ENCODE measurements at regions not wholly inside any gene's neighbourhood (a gene's known extent, or its start where the extent isn't known, plus 50 kb on each side); places are given as distances from the start of the nearest gene placed in this dataset.

DNA sequence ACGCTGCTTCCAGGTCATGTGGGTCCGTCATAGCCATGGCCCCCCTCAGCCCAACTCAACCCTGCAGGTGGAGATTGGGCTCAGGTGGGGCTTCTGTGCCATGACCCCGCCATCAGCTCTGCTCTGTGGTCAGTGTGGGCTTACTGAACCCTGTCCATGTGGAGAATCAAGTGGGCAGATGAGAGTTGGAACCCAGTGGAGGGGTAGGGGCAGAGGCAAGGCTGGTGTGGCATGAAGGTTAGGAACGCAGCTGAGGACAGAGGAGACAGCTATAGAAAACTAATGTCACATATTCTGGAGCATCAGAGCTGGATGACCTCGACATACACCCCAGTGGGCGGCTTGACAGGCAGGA lies 355.9 kb downstream of the PTPRU start:
- DNase-seq (ENCODE audit: low read depth, low spot score), result no peak
- ChIA-PET RAD21 (ENCODE audit: unreplicated experiment) (no interaction called here), SMC1A (ENCODE audit: uncharacterized antibody, unreplicated experiment) (interaction anchor here (0.6 kb wide), 1 partner anchor 1384 kb away, joined by 3 read pairs; no protein-coding TSS in a partner anchor), POLR2A (no interaction called here), CTCF (no interaction called here)
- no peak for ATAC-seq
- BruUV-seq (replicated peaks), result no TSS peak
- H3K4me2 ChIP-seq (ENCODE audit: control insufficient read depth, insufficient read depth), result no peak overlapping the region
- H3K36me3 ChIP-seq (ENCODE audit: control insufficient read depth in 2 of 2, insufficient read depth in 2 of 2, low read length in 1 of 2), result no peaks in the 10 kb centered on the region
- H3K4me3 ChIP-seq, result no peak overlapping the region
- no peaks in the 10 kb centered on the region for H3K79me2 ChIP-seq (ENCODE audit: control insufficient read depth, insufficient read depth, low read length)
- intact Hi-C loops (cut with micrococcal nuclease; ENCODE audit: unreplicated experiment) (no loop called here), in situ Hi-C loops (cut with MboI) (no loop called here)
- H3K27ac ChIP-seq (ENCODE audit: control insufficient read depth, insufficient read depth), result no peak overlapping the region
- no peaks in the 10 kb centered on the region for H4K20me1 ChIP-seq (ENCODE audit: control insufficient read depth, insufficient read depth)
- no peak for FAIRE-seq
- H3K4me1 ChIP-seq (ENCODE audit: control insufficient read depth, insufficient read depth, low read length), result no peaks in the 10 kb centered on the region
- H2AFZ ChIP-seq (ENCODE audit: control insufficient read depth, low read depth, low read length), result no peak overlapping the region
- 1% methylated on average over 6 of the region's 6 CpGs for WGBS (ENCODE audit: insufficient coverage, insufficient replicate concordance, low lambda C conversion rate, missing lambda C conversion rate)
- H3K27me3 ChIP-seq (replicated peaks in 1 of 2; ENCODE audit: control insufficient read depth in 2 of 2, insufficient read depth in 2 of 2, low read length in 1 of 2), result no peaks in the 10 kb centered on the region; a peak in 1 of 4 replicates
- no peaks in the 10 kb centered on the region for H3K9me3 ChIP-seq (replicated peaks; ENCODE audit: control insufficient read depth, insufficient read depth, low read length)
- H3K9ac ChIP-seq (ENCODE audit: control insufficient read depth, insufficient read depth, low read length), result no peak overlapping the region
- TF ChIP-seq MEF2B (IDR thresholded peaks at IDR 0.05; ENCODE audit: partially characterized antibody, poor library complexity, severe bottlenecking) (no peak), NR2F1 (conservative IDR thresholded peaks at IDR 0.05) (no peak), EP300 (IDR thresholded peaks at IDR 0.05; ENCODE audit: borderline replicate concordance in 1 of 2, control insufficient read depth in 1 of 2, low read depth in 2 of 2, low read length in 2 of 2) (no peak), NFYA (IDR thresholded peaks at IDR 0.05; ENCODE audit: borderline replicate concordance, low read depth, low read length) (no peak), NRF1 (conservative IDR thresholded peaks at IDR 0.05; ENCODE audit: low read depth, low read length) (no peak), BACH1 (IDR thresholded peaks at IDR 0.05; ENCODE audit: borderline replicate concordance) (no peak), TCF7 (IDR thresholded peaks at IDR 0.05; ENCODE audit: borderline replicate concordance) (no peak), CBX3 (IDR thresholded peaks at IDR 0.05; ENCODE audit: borderline replicate concordance, low read depth) (no peak), ZNF217 (IDR thresholded peaks at IDR 0.05) (no peak)
- TF ChIP-seq, protein P1, sequence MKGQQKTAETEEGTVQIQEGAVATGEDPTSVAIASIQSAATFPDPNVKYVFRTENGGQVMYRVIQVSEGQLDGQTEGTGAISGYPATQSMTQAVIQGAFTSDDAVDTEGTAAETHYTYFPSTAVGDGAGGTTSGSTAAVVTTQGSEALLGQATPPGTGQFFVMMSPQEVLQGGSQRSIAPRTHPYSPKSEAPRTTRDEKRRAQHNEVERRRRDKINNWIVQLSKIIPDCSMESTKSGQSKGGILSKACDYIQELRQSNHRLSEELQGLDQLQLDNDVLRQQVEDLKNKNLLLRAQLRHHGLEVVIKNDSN (IDR thresholded peaks at IDR 0.05; ENCODE audit: borderline replicate concordance, extremely low read length, insufficient read depth, low read depth, low read length), result no peak
- TF ChIP-seq, protein P2, sequence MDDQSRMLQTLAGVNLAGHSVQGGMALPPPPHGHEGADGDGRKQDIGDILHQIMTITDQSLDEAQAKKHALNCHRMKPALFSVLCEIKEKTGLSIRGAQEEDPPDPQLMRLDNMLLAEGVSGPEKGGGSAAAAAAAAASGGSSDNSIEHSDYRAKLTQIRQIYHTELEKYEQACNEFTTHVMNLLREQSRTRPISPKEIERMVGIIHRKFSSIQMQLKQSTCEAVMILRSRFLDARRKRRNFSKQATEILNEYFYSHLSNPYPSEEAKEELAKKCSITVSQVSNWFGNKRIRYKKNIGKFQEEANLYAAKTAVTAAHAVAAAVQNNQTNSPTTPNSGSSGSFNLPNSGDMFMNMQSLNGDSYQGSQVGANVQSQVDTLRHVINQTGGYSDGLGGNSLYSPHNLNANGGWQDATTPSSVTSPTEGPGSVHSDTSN (IDR thresholded peaks at IDR 0.05; ENCODE audit: insufficient replicate concordance, low read depth, low read length), result no peak
- TF ChIP-seq, protein P3, sequence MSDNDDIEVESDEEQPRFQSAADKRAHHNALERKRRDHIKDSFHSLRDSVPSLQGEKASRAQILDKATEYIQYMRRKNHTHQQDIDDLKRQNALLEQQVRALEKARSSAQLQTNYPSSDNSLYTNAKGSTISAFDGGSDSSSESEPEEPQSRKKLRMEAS (IDR thresholded peaks at IDR 0.05; ENCODE audit: low read depth, low read length), result no peak
- TF ChIP-seq, protein P4, sequence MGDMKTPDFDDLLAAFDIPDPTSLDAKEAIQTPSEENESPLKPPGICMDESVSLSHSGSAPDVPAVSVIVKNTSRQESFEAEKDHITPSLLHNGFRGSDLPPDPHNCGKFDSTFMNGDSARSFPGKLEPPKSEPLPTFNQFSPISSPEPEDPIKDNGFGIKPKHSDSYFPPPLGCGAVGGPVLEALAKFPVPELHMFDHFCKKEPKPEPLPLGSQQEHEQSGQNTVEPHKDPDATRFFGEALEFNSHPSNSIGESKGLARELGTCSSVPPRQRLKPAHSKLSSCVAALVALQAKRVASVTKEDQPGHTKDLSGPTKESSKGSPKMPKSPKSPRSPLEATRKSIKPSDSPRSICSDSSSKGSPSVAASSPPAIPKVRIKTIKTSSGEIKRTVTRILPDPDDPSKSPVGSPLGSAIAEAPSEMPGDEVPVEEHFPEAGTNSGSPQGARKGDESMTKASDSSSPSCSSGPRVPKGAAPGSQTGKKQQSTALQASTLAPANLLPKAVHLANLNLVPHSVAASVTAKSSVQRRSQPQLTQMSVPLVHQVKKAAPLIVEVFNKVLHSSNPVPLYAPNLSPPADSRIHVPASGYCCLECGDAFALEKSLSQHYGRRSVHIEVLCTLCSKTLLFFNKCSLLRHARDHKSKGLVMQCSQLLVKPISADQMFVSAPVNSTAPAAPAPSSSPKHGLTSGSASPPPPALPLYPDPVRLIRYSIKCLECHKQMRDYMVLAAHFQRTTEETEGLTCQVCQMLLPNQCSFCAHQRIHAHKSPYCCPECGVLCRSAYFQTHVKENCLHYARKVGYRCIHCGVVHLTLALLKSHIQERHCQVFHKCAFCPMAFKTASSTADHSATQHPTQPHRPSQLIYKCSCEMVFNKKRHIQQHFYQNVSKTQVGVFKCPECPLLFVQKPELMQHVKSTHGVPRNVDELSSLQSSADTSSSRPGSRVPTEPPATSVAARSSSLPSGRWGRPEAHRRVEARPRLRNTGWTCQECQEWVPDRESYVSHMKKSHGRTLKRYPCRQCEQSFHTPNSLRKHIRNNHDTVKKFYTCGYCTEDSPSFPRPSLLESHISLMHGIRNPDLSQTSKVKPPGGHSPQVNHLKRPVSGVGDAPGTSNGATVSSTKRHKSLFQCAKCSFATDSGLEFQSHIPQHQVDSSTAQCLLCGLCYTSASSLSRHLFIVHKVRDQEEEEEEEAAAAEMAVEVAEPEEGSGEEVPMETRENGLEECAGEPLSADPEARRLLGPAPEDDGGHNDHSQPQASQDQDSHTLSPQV (IDR thresholded peaks at IDR 0.05), result no peak
- TF ChIP-seq, protein P5, sequence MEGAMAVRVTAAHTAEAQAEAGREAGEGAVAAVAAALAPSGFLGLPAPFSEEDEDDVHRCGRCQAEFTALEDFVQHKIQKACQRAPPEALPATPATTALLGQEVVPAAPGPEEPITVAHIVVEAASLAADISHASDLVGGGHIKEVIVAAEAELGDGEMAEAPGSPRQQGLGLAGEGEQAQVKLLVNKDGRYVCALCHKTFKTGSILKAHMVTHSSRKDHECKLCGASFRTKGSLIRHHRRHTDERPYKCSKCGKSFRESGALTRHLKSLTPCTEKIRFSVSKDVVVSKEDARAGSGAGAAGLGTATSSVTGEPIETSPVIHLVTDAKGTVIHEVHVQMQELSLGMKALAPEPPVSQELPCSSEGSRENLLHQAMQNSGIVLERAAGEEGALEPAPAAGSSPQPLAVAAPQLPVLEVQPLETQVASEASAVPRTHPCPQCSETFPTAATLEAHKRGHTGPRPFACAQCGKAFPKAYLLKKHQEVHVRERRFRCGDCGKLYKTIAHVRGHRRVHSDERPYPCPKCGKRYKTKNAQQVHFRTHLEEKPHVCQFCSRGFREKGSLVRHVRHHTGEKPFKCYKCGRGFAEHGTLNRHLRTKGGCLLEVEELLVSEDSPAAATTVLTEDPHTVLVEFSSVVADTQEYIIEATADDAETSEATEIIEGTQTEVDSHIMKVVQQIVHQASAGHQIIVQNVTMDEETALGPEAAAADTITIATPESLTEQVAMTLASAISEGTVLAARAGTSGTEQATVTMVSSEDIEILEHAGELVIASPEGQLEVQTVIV (IDR thresholded peaks at IDR 0.05; ENCODE audit: borderline replicate concordance, partially characterized antibody), result no peak
